NAMALWA (cell line): ENCODE measurements at regions not wholly inside any gene's neighbourhood (a gene's known extent, or its start where the extent isn't known, plus 50 kb on each side); places are given as distances from the start of the nearest gene placed in this dataset.

ENCODE experiments used
- DNase-seq: peaks from one replicate; pipeline ENCODE4 v3.0.0-alpha.2; 2015; ENCODE audit warnings: low spot score

DNA sequence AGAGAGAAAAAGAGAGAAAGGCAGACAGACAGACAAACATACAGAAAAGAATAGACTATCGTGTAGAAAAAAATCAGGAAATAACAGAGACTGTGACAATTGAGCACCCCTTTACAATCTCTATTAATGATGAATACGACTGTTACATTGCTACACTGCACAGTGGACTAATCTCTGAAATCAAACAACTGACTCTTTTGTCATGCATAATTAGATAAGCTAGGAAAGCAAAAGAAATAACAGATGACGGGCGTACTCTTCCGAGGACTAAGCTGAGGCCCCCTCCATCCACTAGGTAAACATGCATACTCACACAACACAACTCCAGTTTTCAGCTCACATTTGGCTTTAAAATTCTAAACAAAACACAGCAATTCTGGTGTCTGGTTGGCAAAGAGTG, 267.0 kb downstream of the NOL4 start:
- DNase-seq = no peak

- no peak for DNase-seq
Measured at GRCh38 chr18:33951031-33951430, 273.7 kb downstream of the NOL4 start.

DNA sequence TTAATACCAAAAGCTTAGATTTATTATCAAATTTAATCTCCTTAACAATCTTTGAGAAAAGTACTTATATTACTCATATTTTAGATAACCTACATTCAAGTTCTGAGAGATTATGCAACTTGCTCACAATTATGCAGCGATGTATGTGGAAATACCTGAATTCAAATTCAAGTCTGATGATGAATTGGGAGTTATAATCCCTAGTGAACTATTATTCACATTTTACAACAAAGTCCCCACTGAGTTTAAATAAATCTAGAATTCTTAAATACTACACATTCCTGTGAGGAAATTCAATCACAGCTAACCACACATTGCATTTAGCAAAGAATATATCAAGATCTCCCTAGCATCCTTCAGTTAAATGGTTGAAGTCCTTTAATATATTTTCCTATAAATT, 278.4 kb downstream of the NOL4 start:
- DNase-seq = no peak

DNA sequence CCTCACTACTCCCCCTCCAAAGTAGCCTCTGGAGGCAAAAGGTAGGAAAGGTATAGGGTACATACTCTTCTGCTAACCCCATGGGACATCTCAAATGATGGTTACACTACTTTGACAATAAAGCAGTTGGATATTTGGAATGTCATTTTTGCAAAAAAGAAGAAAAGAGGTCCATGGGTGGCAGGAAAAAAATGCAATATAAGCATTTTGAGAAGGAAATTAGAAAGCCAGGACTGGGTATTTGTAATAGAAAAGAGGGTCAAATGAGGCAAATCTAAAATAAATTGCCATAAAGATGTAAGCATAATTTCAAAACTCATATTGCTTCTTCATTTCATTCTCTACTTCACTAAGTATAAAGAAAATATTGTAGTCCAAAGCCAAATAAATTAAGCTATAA, 280.2 kb downstream of the NOL4 start:
- no peak for DNase-seq

DNA sequence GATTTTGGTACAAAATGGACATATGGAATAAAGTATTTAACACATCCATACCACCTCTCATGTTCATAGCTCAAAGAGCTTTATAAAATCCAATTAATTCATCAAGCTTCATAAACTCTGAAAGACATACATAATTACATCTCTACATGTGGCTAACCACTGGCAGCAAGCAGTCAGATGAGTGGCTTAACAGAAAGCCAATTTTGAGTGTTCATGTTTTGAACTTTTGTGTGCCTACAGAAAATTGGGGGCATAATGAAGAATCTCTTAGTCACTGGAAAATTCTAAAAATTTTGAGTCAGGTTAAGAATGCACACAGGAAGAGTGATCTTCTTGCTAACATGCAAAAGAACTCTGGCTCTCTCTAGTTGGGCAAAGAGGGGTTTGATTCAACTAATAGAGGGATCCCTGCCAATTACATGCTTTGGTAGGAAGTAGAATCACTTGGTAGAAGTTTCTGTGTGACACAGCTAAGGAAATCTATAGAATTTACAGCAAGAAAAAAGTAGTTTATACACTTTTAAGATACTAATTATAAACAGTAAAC, 287.4 kb downstream of the NOL4 start:
- DNase-seq = no peak

DNA sequence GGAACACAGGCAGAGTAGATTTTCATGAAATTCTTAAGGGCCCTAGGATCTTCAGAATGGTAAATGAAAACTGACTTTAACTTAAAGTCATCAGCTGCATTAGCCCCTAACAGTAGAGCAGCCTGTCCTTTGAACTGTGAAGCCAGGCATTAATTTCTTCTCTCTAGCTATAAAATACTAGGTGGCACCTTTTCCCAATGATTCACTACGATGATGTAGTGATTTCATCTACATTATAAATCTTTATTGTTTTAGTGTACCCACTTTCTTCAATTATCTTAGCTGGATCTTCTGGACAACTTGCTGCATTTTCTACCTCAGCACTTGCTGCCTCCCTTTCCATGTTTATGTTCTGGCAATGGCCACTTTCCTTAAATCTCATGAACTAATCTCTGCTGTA, 290.5 kb downstream of the NOL4 start:
- no peak for DNase-seq

- DNase-seq = no peak
Measured at GRCh38 chr18:33928231-33928630, 296.5 kb downstream of the NOL4 start.

- DNase-seq = no peak
Measured at GRCh38 chr18:33924576-33924975, 300.1 kb downstream of the NOL4 start.

GRCh38 chr18:33923980-33924379, 300.7 kb downstream of the NOL4 start:
- DNase-seq = no peak

GRCh38 chr18:33918571-33918970, 306.1 kb downstream of the NOL4 start:
- peak; percentile 53 for DNase-seq

DNA sequence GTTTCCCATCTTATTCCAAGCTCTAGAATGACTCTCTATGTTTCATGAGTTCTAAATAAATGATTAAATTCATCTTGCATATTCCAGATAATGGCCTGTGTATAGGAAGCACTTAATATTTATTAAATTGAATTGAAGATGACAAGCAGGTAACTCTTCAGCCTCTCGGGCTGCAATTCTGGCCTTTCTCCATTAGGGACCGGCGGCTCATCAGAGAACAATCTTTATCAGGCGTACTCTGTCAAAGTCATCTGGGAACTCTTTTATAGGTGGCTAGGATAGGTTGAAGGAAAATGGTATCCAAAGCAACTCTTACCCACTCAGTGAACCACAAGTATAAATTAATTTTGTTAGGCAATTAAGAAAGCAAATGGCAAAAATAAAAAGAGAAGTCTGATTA, 308.5 kb downstream of the NOL4 start:
- peak; percentile 35 for DNase-seq

GRCh38 chr18:33914399-33914798, 310.3 kb downstream of the NOL4 start:
- DNase-seq = no peak

GRCh38 chr18:33906046-33906445, 318.7 kb downstream of the NOL4 start:
- no peak for DNase-seq

GRCh38 chr18:33901894-33902512, 322.7 kb downstream of the NOL4 start:
- DNase-seq = no peak

- no peak for DNase-seq
Measured at GRCh38 chr18:33900638-33901037, 322.6 kb downstream of the ASXL3 start.

DNA sequence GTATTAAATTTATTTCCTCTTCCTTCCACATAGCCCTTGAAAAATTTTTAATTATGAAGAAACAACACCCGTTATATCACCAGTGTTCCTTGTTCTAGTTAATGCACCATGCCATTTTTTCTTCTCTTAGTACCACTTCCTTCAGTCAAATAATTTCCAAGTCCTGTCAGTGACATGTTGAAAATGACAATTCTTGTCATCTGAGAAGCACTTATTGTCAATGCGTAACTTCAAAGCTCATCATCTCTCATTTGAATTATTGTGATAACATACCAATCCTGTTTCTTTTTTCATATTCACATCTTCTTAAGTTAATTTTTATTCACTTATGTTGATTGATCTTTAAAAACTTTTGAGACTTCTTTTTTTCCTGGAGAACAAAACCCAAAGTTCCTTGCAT, 320.4 kb downstream of the ASXL3 start:
- DNase-seq = no peak

DNA sequence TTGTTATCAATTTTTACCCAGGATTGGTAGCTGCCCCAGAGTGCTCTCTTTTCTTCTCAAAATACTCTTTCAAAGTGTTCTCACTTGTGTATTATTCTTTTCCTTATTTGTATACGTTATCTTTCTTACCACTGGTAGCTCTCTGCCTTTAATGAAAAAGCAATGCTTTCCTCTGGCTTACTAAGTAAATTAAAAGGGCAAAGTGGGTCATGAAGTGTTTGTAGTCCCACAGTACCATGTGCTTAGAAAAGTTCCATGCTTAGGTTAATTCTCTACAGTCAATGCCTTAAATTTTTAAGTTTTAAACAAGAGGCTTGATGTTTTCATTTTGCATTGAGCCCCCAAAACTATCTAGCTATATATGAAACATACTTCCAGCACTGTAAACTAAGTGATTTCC, 300.2 kb downstream of the ASXL3 start:
- no peak for DNase-seq

DNA sequence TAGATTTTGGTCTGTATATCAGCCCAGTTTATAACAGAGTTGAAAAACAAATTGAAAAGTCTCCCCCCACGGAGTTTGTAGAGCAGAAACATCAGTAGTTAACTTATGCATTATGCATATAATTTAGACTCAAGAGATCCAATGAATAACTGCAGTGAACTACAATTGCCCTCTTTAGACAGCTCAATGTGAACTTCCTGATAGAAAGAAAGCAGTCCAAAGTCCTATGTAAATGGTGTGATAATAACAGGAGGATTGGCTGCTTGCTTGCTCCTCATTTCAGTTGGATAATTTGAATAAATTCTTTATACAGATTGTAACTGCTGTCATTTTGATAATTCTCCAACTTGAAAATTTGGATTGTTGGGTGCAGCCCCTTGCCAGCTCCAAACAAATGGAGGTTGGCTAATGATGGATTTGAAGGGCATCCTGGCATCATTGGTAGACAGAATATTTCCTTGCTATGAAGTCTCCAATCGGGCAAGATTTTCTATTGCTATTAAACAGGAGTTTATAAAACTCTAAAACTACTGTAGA, 297.1 kb downstream of the ASXL3 start:
- no peak for DNase-seq

GRCh38 chr18:33873112-33873511, 295.1 kb downstream of the ASXL3 start:
- DNase-seq = peak; percentile 57

DNA sequence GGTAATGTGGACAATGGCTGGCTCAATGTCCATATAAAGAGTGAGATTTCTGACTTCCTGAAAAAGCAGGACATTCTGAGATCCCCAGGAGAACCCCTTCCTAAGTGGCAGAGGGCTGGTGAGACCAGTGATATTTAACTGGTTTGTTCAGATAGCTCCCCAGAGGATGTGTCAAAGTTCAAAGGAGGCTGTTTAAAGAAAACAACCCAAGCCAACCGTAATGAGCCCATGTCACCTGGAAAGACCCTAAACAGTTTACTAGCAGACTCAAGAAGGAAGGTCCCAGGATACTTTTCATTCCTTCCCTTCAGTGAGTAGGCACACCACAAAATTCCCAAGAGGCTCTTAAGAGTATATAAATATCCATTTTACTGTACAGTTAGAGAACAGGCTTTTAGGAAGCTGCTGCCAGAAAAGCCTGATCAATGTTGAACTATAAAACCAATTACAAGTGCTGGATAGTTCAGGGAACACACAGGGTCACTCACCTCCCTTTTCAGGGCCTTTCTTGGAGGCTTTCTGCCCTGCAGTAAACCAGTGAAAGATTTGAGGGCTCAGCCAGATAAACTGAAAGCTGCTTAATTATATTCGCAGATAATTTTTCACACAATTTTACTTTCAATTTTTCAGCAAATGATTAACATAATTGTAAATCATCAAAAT, 293.5 kb downstream of the ASXL3 start:
- peak; percentile 32 for DNase-seq

- DNase-seq = no peak
Measured at GRCh38 chr18:33870059-33870458, 292.0 kb downstream of the ASXL3 start.

DNA sequence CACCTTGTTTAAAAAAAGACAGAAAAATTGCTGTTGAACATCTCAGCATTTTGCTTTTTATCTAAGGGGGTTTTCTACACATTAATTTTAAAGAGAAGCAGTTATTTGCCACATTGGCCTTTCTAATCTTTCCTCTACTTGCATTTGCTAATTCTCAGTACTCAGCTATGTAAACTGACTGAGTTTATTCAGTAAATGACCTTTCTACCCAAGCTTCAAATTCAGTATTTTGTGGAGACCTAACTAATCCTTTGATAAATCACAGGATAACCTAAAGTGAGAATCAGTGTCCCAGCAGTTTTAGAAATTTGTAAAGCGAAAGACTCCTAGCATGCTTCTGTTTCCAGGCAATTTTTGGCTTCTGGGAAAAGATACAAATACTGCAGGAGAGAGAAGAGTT, 288.4 kb downstream of the ASXL3 start:
- no peak for DNase-seq

GRCh38 chr18:33863912-33864311, 285.9 kb downstream of the ASXL3 start:
- DNase-seq = no peak

GRCh38 chr18:33854827-33855139, 276.8 kb downstream of the ASXL3 start:
- no peak for DNase-seq
